ENCODE measurements at regions not wholly inside any gene's neighbourhood (a gene's known extent, or its start where the extent isn't known, plus 50 kb on each side); places are given as distances from the start of the nearest gene placed in this dataset.

GRCh38 chr5:172525996-172526360 is 71.7 kb upstream of the SH3PXD2B start:
- no peak for DNase-seq (ENCODE audit: low spot score)
- in situ Hi-C loops (cut with MboI; ENCODE audit: low pct_unique_long_range_greater_than_20kb, low sequenced_read_pairs, unreplicated experiment) = no loop called here
- TF ChIP-seq CTCF (IDR thresholded peaks at IDR 0.05; ENCODE audit: extremely low read depth, insufficient read depth, missing control alignments) = no peak

- TF ChIP-seq CTCF (IDR thresholded peaks at IDR 0.05; ENCODE audit: extremely low read depth, insufficient read depth, missing control alignments) = no peak
- DNase-seq (ENCODE audit: low spot score) = no peak
Measured at GRCh38 chr5:172525307-172525995, 71.1 kb upstream of the SH3PXD2B start.

GRCh38 chr5:172524573-172525021 is 70.3 kb upstream of the SH3PXD2B start:
- no peak for TF ChIP-seq CTCF (IDR thresholded peaks at IDR 0.05; ENCODE audit: extremely low read depth, insufficient read depth, missing control alignments)
- in situ Hi-C loops (cut with MboI; ENCODE audit: low pct_unique_long_range_greater_than_20kb, low sequenced_read_pairs, unreplicated experiment) = no loop called here
- DNase-seq (ENCODE audit: low spot score) = no peak

More at GRCh38 chr5:172525307-172525995, 71.1 kb upstream of the SH3PXD2B start:
- in situ Hi-C loops (cut with MboI; ENCODE audit: low pct_unique_long_range_greater_than_20kb, low sequenced_read_pairs, unreplicated experiment) = no loop called here

GRCh38 chr5:172523146-172523745 is 68.9 kb upstream of the SH3PXD2B start:
- TF ChIP-seq CTCF (IDR thresholded peaks at IDR 0.05; ENCODE audit: extremely low read depth, insufficient read depth, missing control alignments) = no peak
- in situ Hi-C loops (cut with MboI; ENCODE audit: low pct_unique_long_range_greater_than_20kb, low sequenced_read_pairs, unreplicated experiment) = no loop called here
- no peak for DNase-seq (ENCODE audit: low spot score)

- no peak for DNase-seq (ENCODE audit: low spot score)
- no peak for TF ChIP-seq CTCF (IDR thresholded peaks at IDR 0.05; ENCODE audit: extremely low read depth, insufficient read depth, missing control alignments)
- in situ Hi-C loops (cut with MboI; ENCODE audit: low pct_unique_long_range_greater_than_20kb, low sequenced_read_pairs, unreplicated experiment) = no loop called here
Measured at GRCh38 chr5:172521338-172521932, 67.1 kb upstream of the SH3PXD2B start.

- DNase-seq (ENCODE audit: low spot score) = no peak
- no peak for TF ChIP-seq CTCF (IDR thresholded peaks at IDR 0.05; ENCODE audit: extremely low read depth, insufficient read depth, missing control alignments)
- in situ Hi-C loops (cut with MboI; ENCODE audit: low pct_unique_long_range_greater_than_20kb, low sequenced_read_pairs, unreplicated experiment) = no loop called here
Measured at GRCh38 chr5:172511952-172512351, 57.6 kb upstream of the SH3PXD2B start.

All from GM13977 (cell line).